Activated B cell treated with CpG ODN at 0.5 μM for 24 hours (primary cell): ENCODE measurements at regions not wholly inside any gene's neighbourhood (a gene's known extent, or its start where the extent isn't known, plus 50 kb on each side); places are given as distances from the start of the nearest gene placed in this dataset.

Experiments used
- ATAC-seq: fragments of 200-7000 bp; cut with Tn5 transposase; one replicate; pipeline ENCODE4 v1.10.0; 2021; ENCODE audit warnings: low read depth, mild to moderate bottlenecking, moderate library complexity
- CTCF ChIA-PET: fragments of 350-600 bp; sonication (Branson Sonifier 250); formaldehyde crosslinking; loops from one replicate; lab custom pipeline; 2021; ENCODE audit warnings: antibody characterized with exemption; lab: Charles Lee
- POLR2A ChIA-PET: fragments of 350-600 bp; sonication (Branson Sonifier 250); formaldehyde crosslinking; loops from one replicate; lab custom pipeline; 2021; ENCODE audit warnings: antibody characterized with exemption; lab: Charles Lee
- DNase-seq: peaks from one replicate; pipeline ENCODE4 v3.0.0; 2022
- H3K27ac Mint-ChIP-seq: one replicate; pipeline ENCODE4 v1.8.0; 2020; ENCODE audit warnings: mixed read lengths
- H3K27me3 Mint-ChIP-seq: one replicate; pipeline ENCODE4 v1.8.0; 2021; ENCODE audit warnings: mixed read lengths
- H3K36me3 Mint-ChIP-seq: one replicate; pipeline ENCODE4 v1.8.0; 2021; ENCODE audit warnings: low read depth, mixed read lengths
- H3K4me1 Mint-ChIP-seq: one replicate; pipeline ENCODE4 v1.8.0; 2021; ENCODE audit warnings: mixed read lengths
- H3K4me3 Mint-ChIP-seq: one replicate; pipeline ENCODE4 v1.8.0; 2020; ENCODE audit warnings: mild to moderate bottlenecking, mixed read lengths
- H3K9me3 Mint-ChIP-seq: one replicate; pipeline ENCODE4 v1.8.0; 2020; ENCODE audit warnings: mixed read lengths
- CTCF ChIP-seq: fragments of 200-600 bp; IDR thresholded peaks from one replicate; pipeline ENCODE4 v1.8.0; 2022; ENCODE audit warnings: antibody characterized with exemption, mild to moderate bottlenecking
- intact Hi-C: fragments of 100-400 bp; cut with micrococcal nuclease; formaldehyde crosslinking; loops from one replicate; pipeline ENCODE4 v1.15.1; 2024

GRCh38 chr18:6482198-6482977 is 67.7 kb upstream of the L3MBTL4 start:
- Mint-ChIP-seq H3K27me3 (peaks cover 4% of the 10 kb centered on the region), H3K9me3 (no peaks in the 10 kb centered on the region), H3K4me1 (no peaks in the 10 kb centered on the region), H3K4me3 (no peak overlapping the region), H3K27ac (no peak overlapping the region), H3K36me3 (no peaks in the 10 kb centered on the region)
- intact Hi-C loops, result loop anchor here (1.0 to 5.0 kb wide), 3 partner anchors 603 to 1410 kb away; no protein-coding TSS in a partner anchor
- TF ChIP-seq CTCF, result no peak
- DNase-seq, result peak; percentile 18
- ATAC-seq, result peak; percentile 42
- POLR2A ChIA-PET, result no interaction called here
- CTCF ChIA-PET, result interaction anchor here (2.3 kb wide), 1 partner anchor 603 kb away, joined by 10 read pairs; no protein-coding TSS in a partner anchor

GRCh38 chr18:6484659-6485058 is 69.9 kb upstream of the L3MBTL4 start:
- intact Hi-C loops, result loop anchor here (5.0 kb wide), 2 partner anchors 1057 to 1412 kb away; no protein-coding TSS in a partner anchor
- CTCF ChIA-PET, result no interaction called here
- H3K27ac Mint-ChIP-seq, result no peak overlapping the region
- peaks cover 4% of the 10 kb centered on the region for H3K27me3 Mint-ChIP-seq
- H3K9me3 Mint-ChIP-seq, result no peaks in the 10 kb centered on the region
- no peak overlapping the region for H3K4me3 Mint-ChIP-seq
- DNase-seq, result no peak
- H3K36me3 Mint-ChIP-seq, result no peaks in the 10 kb centered on the region
- ATAC-seq, result no peak
- TF ChIP-seq CTCF, result no peak
- POLR2A ChIA-PET, result no interaction called here
- no peaks in the 10 kb centered on the region for H3K4me1 Mint-ChIP-seq

- Mint-ChIP-seq H3K4me1 (peaks cover 5% of the 10 kb centered on the region), H3K27me3 (peaks cover 4% of the 10 kb centered on the region), H3K4me3 (no peak overlapping the region), H3K27ac (no peak overlapping the region), H3K9me3 (no peaks in the 10 kb centered on the region), H3K36me3 (no peaks in the 10 kb centered on the region)
- ATAC-seq, result no peak
- ChIA-PET CTCF (no interaction called here), POLR2A (no interaction called here)
- intact Hi-C loops, result no loop called here
- DNase-seq, result no peak
- no peak for TF ChIP-seq CTCF
These were observed 71.6 kb upstream of the L3MBTL4 start for GRCh38 chr18:6486313-6486712.

- no peak overlapping the region for H3K4me3 Mint-ChIP-seq
- H3K36me3 Mint-ChIP-seq, result no peaks in the 10 kb centered on the region
- DNase-seq (no peak), ATAC-seq (no peak)
- POLR2A ChIA-PET, result no interaction called here
- CTCF ChIA-PET, result no interaction called here
- no peaks in the 10 kb centered on the region for H3K9me3 Mint-ChIP-seq
- H3K27me3 Mint-ChIP-seq, result peaks cover 5% of the 10 kb centered on the region
- H3K4me1 Mint-ChIP-seq, result peaks cover 5% of the 10 kb centered on the region
- H3K27ac Mint-ChIP-seq, result no peak overlapping the region
- intact Hi-C loops, result no loop called here
- TF ChIP-seq CTCF, result no peak
These were observed 72.2 kb upstream of the L3MBTL4 start for GRCh38 chr18:6486764-6487426.

GRCh38 chr18:6487968-6488367 is 73.3 kb upstream of the L3MBTL4 start:
- intact Hi-C loops, result no loop called here
- ATAC-seq (no peak), DNase-seq (no peak)
- H3K27me3 Mint-ChIP-seq, result peaks cover 5% of the 10 kb centered on the region
- POLR2A ChIA-PET, result no interaction called here
- H3K4me1 Mint-ChIP-seq, result peaks cover 5% of the 10 kb centered on the region
- H3K4me3 Mint-ChIP-seq, result no peak overlapping the region
- no peaks in the 10 kb centered on the region for H3K9me3 Mint-ChIP-seq
- H3K36me3 Mint-ChIP-seq, result no peaks in the 10 kb centered on the region
- H3K27ac Mint-ChIP-seq, result no peak overlapping the region
- CTCF ChIA-PET, result no interaction called here
- TF ChIP-seq CTCF, result no peak
